VCaP (cell line): ENCODE measurements at regions not wholly inside any gene's neighbourhood (a gene's known extent, or its start where the extent isn't known, plus 50 kb on each side); places are given as distances from the start of the nearest gene placed in this dataset.

ENCODE experiments used
- H3K27ac ChIP-seq: fragments of 450-650 bp; 2 replicates; pipeline ENCODE4 v1.5.1; 2017
- TF ChIP-seq, protein P1 (sequence below): fragments of 450-650 bp; conservative IDR thresholded peaks from 2 replicates; pipeline ENCODE4 v1.5.1; 2017; ENCODE audit warnings: mild to moderate bottlenecking, moderate library complexity

DNA sequence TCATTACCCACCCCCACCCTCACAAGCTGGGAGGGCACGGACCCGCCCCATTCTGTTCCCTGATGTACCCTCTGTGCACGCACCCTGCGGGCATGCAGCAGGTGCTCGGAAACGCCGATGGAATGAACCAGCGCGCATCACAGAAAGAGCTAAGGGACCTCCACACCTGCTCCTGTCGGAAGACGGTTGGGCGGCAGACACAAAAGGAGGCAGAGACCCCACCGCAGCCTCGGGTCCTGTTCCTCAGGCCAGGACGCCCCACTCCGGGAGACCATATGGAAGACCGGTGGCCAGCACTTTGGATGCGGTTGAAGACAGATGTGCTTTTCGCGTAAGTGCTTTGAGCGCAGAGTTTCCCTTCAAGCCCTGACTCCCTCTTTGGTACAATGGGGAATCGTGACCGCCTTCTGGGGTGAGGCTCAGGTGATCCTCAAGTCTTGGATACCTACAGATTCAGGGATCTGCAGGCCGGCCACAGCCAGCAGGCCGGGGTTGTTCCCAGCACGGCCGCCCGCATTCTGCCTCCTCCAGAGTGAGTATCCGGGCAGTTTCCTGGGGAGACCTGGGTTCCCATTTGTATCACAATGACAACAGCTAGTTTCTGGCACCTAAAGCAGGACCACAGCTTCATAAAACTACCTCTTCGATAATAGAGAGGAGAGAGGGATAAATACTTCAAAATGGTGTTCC is 123.1 kb downstream of the FOXL1 start:
- TF ChIP-seq, protein P1, sequence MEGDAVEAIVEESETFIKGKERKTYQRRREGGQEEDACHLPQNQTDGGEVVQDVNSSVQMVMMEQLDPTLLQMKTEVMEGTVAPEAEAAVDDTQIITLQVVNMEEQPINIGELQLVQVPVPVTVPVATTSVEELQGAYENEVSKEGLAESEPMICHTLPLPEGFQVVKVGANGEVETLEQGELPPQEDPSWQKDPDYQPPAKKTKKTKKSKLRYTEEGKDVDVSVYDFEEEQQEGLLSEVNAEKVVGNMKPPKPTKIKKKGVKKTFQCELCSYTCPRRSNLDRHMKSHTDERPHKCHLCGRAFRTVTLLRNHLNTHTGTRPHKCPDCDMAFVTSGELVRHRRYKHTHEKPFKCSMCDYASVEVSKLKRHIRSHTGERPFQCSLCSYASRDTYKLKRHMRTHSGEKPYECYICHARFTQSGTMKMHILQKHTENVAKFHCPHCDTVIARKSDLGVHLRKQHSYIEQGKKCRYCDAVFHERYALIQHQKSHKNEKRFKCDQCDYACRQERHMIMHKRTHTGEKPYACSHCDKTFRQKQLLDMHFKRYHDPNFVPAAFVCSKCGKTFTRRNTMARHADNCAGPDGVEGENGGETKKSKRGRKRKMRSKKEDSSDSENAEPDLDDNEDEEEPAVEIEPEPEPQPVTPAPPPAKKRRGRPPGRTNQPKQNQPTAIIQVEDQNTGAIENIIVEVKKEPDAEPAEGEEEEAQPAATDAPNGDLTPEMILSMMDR: no peak
- H3K27ac ChIP-seq: no peak overlapping the region

- H3K27ac ChIP-seq: no peak overlapping the region
- TF ChIP-seq, protein P1: no peak
Measured at GRCh38 chr16:86702824-86703588, 124.7 kb downstream of the FOXL1 start.

DNA sequence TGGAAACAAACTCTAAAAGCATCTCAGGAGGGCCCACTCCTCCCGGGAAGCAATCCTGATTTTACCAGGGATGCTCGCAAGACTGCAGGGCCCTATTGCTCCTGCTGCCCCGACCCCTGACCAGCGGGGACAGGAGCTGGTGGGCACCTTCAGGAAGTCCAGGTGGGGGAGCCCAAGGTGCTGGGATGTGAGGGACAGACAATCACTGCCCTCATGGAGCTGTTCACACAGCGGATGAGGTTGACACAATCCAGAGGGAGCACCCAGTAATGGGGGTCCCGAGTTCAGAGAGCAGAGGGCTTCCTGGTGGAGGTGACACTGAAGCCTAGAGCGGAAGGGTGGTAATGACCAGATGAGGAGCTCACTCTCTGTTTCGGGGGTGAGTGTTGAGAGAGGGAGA is 126.2 kb downstream of the FOXL1 start:
- TF ChIP-seq, protein P1: no peak
- H3K27ac ChIP-seq: no peak overlapping the region

DNA sequence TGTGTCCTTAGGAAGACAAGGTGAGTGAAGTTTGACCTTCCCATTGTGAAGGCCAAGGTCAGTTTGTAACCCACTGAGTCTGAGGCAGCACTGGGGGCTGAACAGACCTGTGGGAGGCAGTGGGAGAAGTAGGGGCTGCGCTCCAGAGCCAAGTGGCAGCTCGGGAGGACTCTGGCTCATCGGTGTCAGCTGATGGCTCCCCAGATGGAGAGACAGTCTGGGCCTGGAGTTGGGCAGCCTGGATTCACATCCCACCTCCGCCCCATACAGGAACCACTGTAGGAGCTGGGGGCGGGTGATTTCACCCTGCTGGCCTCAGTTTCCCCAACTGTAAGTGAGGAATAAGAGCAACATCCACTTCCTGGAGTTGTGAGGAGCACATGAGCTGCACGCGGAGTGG is 128.4 kb downstream of the FOXL1 start:
- no peak overlapping the region for H3K27ac ChIP-seq
- TF ChIP-seq, protein P1: no peak

DNA sequence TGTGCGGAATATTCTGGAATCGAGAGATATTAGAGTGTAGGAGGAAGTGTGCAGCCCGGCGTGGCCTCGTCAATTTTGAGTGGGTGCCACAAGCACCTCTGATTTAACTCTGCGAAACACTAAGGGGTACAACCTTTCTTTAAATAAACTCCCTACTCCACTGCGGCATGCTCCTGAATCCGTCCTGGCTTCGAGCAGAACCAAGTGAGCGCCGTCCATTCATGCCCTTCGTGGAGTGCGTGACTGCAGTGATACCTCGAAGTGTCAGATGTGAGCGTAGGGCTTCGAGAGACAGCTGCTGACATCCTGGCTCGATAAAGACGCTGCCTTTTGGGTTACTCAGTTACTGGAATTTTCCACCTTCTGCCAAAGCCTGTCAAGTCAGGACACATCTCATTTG is 128.8 kb downstream of the FOXL1 start:
- TF ChIP-seq, protein P1: no peak
- H3K27ac ChIP-seq: no peak overlapping the region

DNA sequence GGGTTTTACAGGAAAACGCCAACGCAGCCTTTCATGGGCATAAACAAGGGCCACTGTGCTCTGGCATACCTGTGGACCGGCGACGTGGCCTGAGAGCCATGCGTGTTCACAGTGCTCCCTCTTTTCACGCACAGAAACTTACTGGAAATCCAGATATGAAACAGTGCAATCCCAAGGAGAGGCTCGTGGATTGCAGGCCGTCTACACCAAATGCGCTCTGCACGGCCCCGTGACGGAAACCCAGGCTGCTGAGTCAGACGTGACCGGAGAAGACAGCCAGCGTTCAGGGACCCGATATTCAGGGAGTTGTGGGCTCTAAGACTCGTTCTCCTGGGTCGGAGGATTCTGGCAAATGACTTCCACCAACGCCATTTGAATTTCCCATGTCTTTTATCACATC is 129.2 kb downstream of the FOXL1 start:
- TF ChIP-seq, protein P1: no peak
- H3K27ac ChIP-seq: no peak overlapping the region

- TF ChIP-seq, protein P1: no peak
- no peak overlapping the region for H3K27ac ChIP-seq
Measured at GRCh38 chr16:86708431-86708830, 130.1 kb downstream of the FOXL1 start.
